Left lobe of liver (tissue), 2 donors: ENCODE measurements at regions not wholly inside any gene's neighbourhood (a gene's known extent, or its start where the extent isn't known, plus 50 kb on each side); places are given as distances from the start of the nearest gene placed in this dataset.

ENCODE experiments used
- ATAC-seq: fragments of 200-7000 bp; cut with Tn5 transposase; one replicate; pipeline ENCODE4 v1.9.1; 2020; ENCODE audit warnings: mild to moderate bottlenecking, moderate library complexity
- DNase-seq: peaks from one replicate; pipeline ENCODE4 v3.0.0-alpha.2; 2020; ENCODE audit warnings: low spot score
- donor health status: DM: no; HTN: no; CAD: no; lungs with moderate emphysema.
- donor health status: DM: no; HTN: yes; CAD: no.

GRCh38 chr7:26551740-26552139, 260.1 kb downstream of the SNX10 start:
- ATAC-seq, result no peak
- DNase-seq, result no peak

- no peak for DNase-seq
- no peak for ATAC-seq
These were observed 261.5 kb downstream of the SNX10 start for GRCh38 chr7:26553128-26553527.

- DNase-seq, result no peak
- ATAC-seq, result no peak
These were observed 261.9 kb downstream of the SNX10 start for GRCh38 chr7:26553582-26553981.

- ATAC-seq, result no peak
- no peak for DNase-seq
These were observed 263.3 kb downstream of the SNX10 start for GRCh38 chr7:26554952-26555351.

- DNase-seq (no peak), ATAC-seq (no peak)
These were observed 264.6 kb downstream of the SNX10 start for GRCh38 chr7:26556061-26556881.

GRCh38 chr7:26560526-26561256, 269.0 kb downstream of the SNX10 start:
- no peak for ATAC-seq
- DNase-seq, result no peak

- ATAC-seq (no peak), DNase-seq (no peak)
These were observed 271.2 kb downstream of the SNX10 start for GRCh38 chr7:26562841-26563240.

- ATAC-seq (no peak), DNase-seq (no peak)
These were observed 271.7 kb downstream of the SNX10 start for GRCh38 chr7:26563406-26563805.

GRCh38 chr7:26567266-26567665, 275.6 kb downstream of the SNX10 start:
- ATAC-seq (no peak), DNase-seq (no peak)

GRCh38 chr7:26574476-26574875, 282.8 kb downstream of the SNX10 start:
- no peak for DNase-seq
- ATAC-seq, result no peak

- ATAC-seq (no peak), DNase-seq (no peak)
These were observed 284.3 kb downstream of the SKAP2 start for GRCh38 chr7:26580064-26580591.

GRCh38 chr7:26580711-26581110, 283.7 kb downstream of the SKAP2 start:
- DNase-seq (no peak), ATAC-seq (no peak)

- no peak for ATAC-seq
- no peak for DNase-seq
These were observed 281.2 kb downstream of the SKAP2 start for GRCh38 chr7:26583094-26583648.

GRCh38 chr7:26584326-26584725, 280.1 kb downstream of the SKAP2 start:
- ATAC-seq (no peak), DNase-seq (no peak)

GRCh38 chr7:26584987-26585665, 279.3 kb downstream of the SKAP2 start:
- no peak for ATAC-seq
- no peak for DNase-seq

- ATAC-seq, result no peak
- DNase-seq, result no peak
These were observed 276.9 kb downstream of the SKAP2 start for GRCh38 chr7:26587536-26587935.

- ATAC-seq (no peak), DNase-seq (no peak)
These were observed 275.9 kb downstream of the SKAP2 start for GRCh38 chr7:26588511-26588910.

- no peak for DNase-seq
- no peak for ATAC-seq
These were observed 273.7 kb downstream of the SKAP2 start for GRCh38 chr7:26590709-26591108.

GRCh38 chr7:26592011-26592410, 272.4 kb downstream of the SKAP2 start:
- ATAC-seq (no peak), DNase-seq (no peak)

GRCh38 chr7:26593393-26593792, 271.0 kb downstream of the SKAP2 start:
- DNase-seq (no peak), ATAC-seq (no peak)

- no peak for DNase-seq
- ATAC-seq, result no peak
These were observed 270.5 kb downstream of the SKAP2 start for GRCh38 chr7:26593896-26594295.
